GM23338 (cell line): ENCODE measurements at regions not wholly inside any gene's neighbourhood (a gene's known extent, or its start where the extent isn't known, plus 50 kb on each side); places are given as distances from the start of the nearest gene placed in this dataset.

ENCODE experiments used
- ATAC-seq: fragments of 200-7000 bp; cut with Tn5 transposase; 3 replicates; pipeline ENCODE4 v1.9.1; 2020
- DNase-seq: peaks from one replicate; pipeline ENCODE4 v3.0.0-alpha.2; 2015; ENCODE audit warnings: low spot score
- H2AFZ ChIP-seq: fragments of 200-600 bp; sonication (generic); 2 replicates; pipeline ENCODE4 v1.8.0; 2016; ENCODE audit warnings: antibody characterized with exemption, mild to moderate bottlenecking, moderate library complexity
- H3F3A ChIP-seq: fragments of 200-600 bp; sonication (generic); replicated peaks from 2 replicates; pipeline ENCODE4 v1.8.0; 2017; ENCODE audit warnings: antibody characterized with exemption, mixed run types, low read depth
- H3K27ac ChIP-seq: fragments of 200-600 bp; sonication (generic); 2 replicates; pipeline ENCODE4 v1.6.1; 2016; ENCODE audit warnings: low read depth
- H3K27me3 ChIP-seq: fragments of 200-600 bp; sonication (generic); 2 replicates; pipeline ENCODE4 v1.8.0; 2016; ENCODE audit warnings: mild to moderate bottlenecking, mixed run types, moderate library complexity; ENCODE audit not compliant: insufficient read depth
- H3K36me3 ChIP-seq: fragments of 200-600 bp; sonication (generic); 2 replicates; pipeline ENCODE4 v1.8.0; 2016; ENCODE audit warnings: mild to moderate bottlenecking; ENCODE audit not compliant: insufficient read depth
- H3K4me1 ChIP-seq: fragments of 200-600 bp; sonication (generic); 2 replicates; pipeline ENCODE4 v1.8.0; 2016; ENCODE audit warnings: mild to moderate bottlenecking, moderate library complexity; ENCODE audit not compliant: insufficient read depth
- H3K4me2 ChIP-seq: fragments of 200-600 bp; sonication (generic); 2 replicates; pipeline ENCODE4 v1.7.1; 2017; ENCODE audit warnings: mixed run types
- H3K4me3 ChIP-seq: fragments of 200-600 bp; sonication (generic); 2 replicates; pipeline ENCODE4 v1.6.1; 2016; ENCODE audit warnings: mixed run types
- H3K79me2 ChIP-seq: fragments of 200-600 bp; sonication (generic); replicated peaks from 2 replicates; pipeline ENCODE4 v1.8.0; 2017; ENCODE audit warnings: mild to moderate bottlenecking; ENCODE audit not compliant: insufficient read depth
- H3K9me2 ChIP-seq: fragments of 200-600 bp; sonication (generic); 2 replicates; pipeline ENCODE4 v1.8.0; 2017; ENCODE audit not compliant: insufficient read depth
- H4K20me1 ChIP-seq: fragments of 200-600 bp; sonication (generic); replicated peaks from 2 replicates; pipeline ENCODE4 v1.8.0; 2017; ENCODE audit warnings: mild to moderate bottlenecking; ENCODE audit not compliant: insufficient read depth
- H3K27ac Mint-ChIP-seq: 2 replicates; pipeline ENCODE4 v1.8.0; 2020; ENCODE audit warnings: inconsistent platforms, mild to moderate bottlenecking, moderate library complexity, mixed read lengths
- H3K27me3 Mint-ChIP-seq: 3 replicates; pipeline ENCODE4 v1.8.0; 2022; ENCODE audit warnings: low read depth, mild to moderate bottlenecking, moderate library complexity, mixed read lengths, inconsistent platforms; ENCODE audit not compliant: insufficient read depth, poor library complexity
- H3K36me3 Mint-ChIP-seq: 3 replicates; pipeline ENCODE4 v1.8.0; 2021; ENCODE audit warnings: low read depth, mild to moderate bottlenecking, inconsistent platforms, moderate library complexity, mixed read lengths
- H3K4me1 Mint-ChIP-seq: 3 replicates; pipeline ENCODE4 v1.8.0; 2020; ENCODE audit warnings: mild to moderate bottlenecking, inconsistent platforms, mixed read lengths
- H3K4me3 Mint-ChIP-seq: 3 replicates; pipeline ENCODE4 v1.8.0; 2021; ENCODE audit warnings: moderate library complexity, mild to moderate bottlenecking, inconsistent platforms, mixed read lengths
- H3K9me3 Mint-ChIP-seq: 3 replicates; pipeline ENCODE4 v1.8.0; 2020; ENCODE audit warnings: moderate library complexity, mild to moderate bottlenecking, inconsistent platforms, mixed read lengths
- CREB1 ChIP-seq: fragments of 250-450 bp; sonication (Bioruptor Pico); IDR thresholded peaks from 2 replicates; pipeline ENCODE4 v1.5.0; 2020; ENCODE audit warnings: low read depth, mild to moderate bottlenecking, moderate library complexity
- ETS1 ChIP-seq: IDR thresholded peaks from 2 replicates; pipeline ENCODE4 v1.6.1; 2016; ENCODE audit warnings: antibody characterized with exemption
- EZH2 ChIP-seq: fragments of 200-600 bp; sonication (generic); IDR thresholded peaks from one replicate; pipeline ENCODE4 v1.8.0; 2017; ENCODE audit warnings: antibody characterized with exemption, mild to moderate bottlenecking, low read depth; ENCODE audit not compliant: unreplicated experiment
- EZH2phosphoT487 ChIP-seq: fragments of 200-600 bp; sonication (generic); IDR thresholded peaks from one replicate; pipeline ENCODE4 v1.8.1; 2018; ENCODE audit warnings: antibody characterized with exemption; ENCODE audit not compliant: unreplicated experiment
- JUNB ChIP-seq: IDR thresholded peaks from one replicate; pipeline ENCODE4 v1.6.1; 2016; ENCODE audit warnings: antibody characterized with exemption; ENCODE audit not compliant: unreplicated experiment
- NANOG ChIP-seq: IDR thresholded peaks from 2 replicates; pipeline ENCODE4 v1.6.1; 2016; ENCODE audit warnings: antibody characterized with exemption, borderline replicate concordance
- POLR2AphosphoS5 ChIP-seq: IDR thresholded peaks from 2 replicates; pipeline ENCODE4 v1.6.1; 2016; ENCODE audit warnings: antibody characterized with exemption, low read depth
- REST ChIP-seq: IDR thresholded peaks from one replicate; pipeline ENCODE4 v1.6.1; 2018; ENCODE audit warnings: antibody characterized with exemption; ENCODE audit not compliant: unreplicated experiment
- STAT1 ChIP-seq: IDR thresholded peaks from one replicate; pipeline ENCODE4 v1.6.1; 2016; ENCODE audit warnings: antibody characterized with exemption; ENCODE audit not compliant: unreplicated experiment
- ZNF114 ChIP-seq: fragments of 250-450 bp; sonication (Bioruptor Pico); IDR thresholded peaks from 2 replicates; pipeline ENCODE4 v1.5.0; 2020; ENCODE audit warnings: mild to moderate bottlenecking, moderate library complexity
- ZNF331 ChIP-seq: fragments of 250-450 bp; sonication (Bioruptor Pico); IDR thresholded peaks from 2 replicates; pipeline ENCODE4 v1.5.0; 2020; ENCODE audit warnings: low read depth, mild to moderate bottlenecking, moderate library complexity
- ZNF462 ChIP-seq: fragments of 250-450 bp; sonication (Bioruptor Pico); IDR thresholded peaks from 2 replicates; pipeline ENCODE4 v1.5.0; 2020; ENCODE audit warnings: mild to moderate bottlenecking, moderate library complexity

DNA sequence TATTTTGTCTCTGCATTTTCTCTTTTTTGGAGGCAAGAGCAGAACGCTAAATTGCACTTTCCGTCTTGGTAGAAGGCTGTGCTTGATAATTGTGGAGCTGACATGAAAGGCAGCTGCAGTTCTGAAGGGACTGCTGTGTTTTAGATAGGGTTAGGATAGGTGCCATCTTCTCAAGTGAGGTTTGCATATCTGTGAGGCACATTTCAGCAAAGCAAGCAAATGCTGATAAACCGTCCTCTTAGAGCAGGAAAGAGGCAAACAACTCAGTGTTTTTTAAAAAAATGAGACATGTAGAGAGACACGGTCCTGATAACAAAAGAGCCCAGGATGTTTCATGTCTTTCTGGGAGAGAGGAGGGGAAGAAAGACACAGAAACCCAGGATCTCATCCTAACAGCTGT is 217.7 kb downstream of the SOCS6 start:
- Histone ChIP-seq H3K4me3 (no peak overlapping the region), H3K4me1 (no peaks in the 10 kb centered on the region), H3K4me2 (no peak overlapping the region), H3K9me2 (no peaks in the 10 kb centered on the region), H3K36me3 (no peaks in the 10 kb centered on the region), H4K20me1 (no peaks in the 10 kb centered on the region), H3F3A (no peaks in the 10 kb centered on the region), H3K79me2 (no peaks in the 10 kb centered on the region), H2AFZ (no peak overlapping the region), H3K27ac (no peak overlapping the region), H3K27me3 (no peaks in the 10 kb centered on the region)
- TF ChIP-seq STAT1 (no peak), CREB1 (no peak), EZH2phosphoT487 (no peak), EZH2 (no peak), ETS1 (no peak), POLR2AphosphoS5 (no peak), NANOG (no peak), ZNF462 (CRISPR knock-in tag) (no peak), ZNF114 (no peak), REST (no peak), ZNF331 (CRISPR knock-in tag) (no peak), JUNB (no peak)
- peaks cover 46% of the 10 kb centered on the region for H3K9me3 Mint-ChIP-seq
- H3K4me1 Mint-ChIP-seq = no peaks in the 10 kb centered on the region
- H3K27me3 Mint-ChIP-seq = no peaks in the 10 kb centered on the region
- H3K4me3 Mint-ChIP-seq = no peak overlapping the region
- DNase-seq = no peak
- no peak for ATAC-seq
- no peak overlapping the region for H3K27ac Mint-ChIP-seq
- H3K36me3 Mint-ChIP-seq = peaks cover 26% of the 10 kb centered on the region
